KMS-11 (cell line): ENCODE measurements at regions not wholly inside any gene's neighbourhood (a gene's known extent, or its start where the extent isn't known, plus 50 kb on each side); places are given as distances from the start of the nearest gene placed in this dataset.

Experiments
- H2AFZ ChIP-seq: fragments of 200-600 bp; sonication (generic); 2 replicates; pipeline ENCODE4 v1.6.1; 2016; ENCODE audit warnings: antibody characterized with exemption, mixed run types, low read depth
- H3K27ac ChIP-seq: fragments of 200-600 bp; sonication (generic); 2 replicates; pipeline ENCODE4 v1.6.1; 2016; ENCODE audit warnings: mild to moderate bottlenecking, mixed run types
- H3K27me3 ChIP-seq: fragments of 200-600 bp; sonication (generic); 2 replicates; pipeline ENCODE4 v1.6.1; 2017; ENCODE audit warnings: mild to moderate bottlenecking, low read depth, mixed run types, moderate library complexity; ENCODE audit not compliant: insufficient read depth
- H3K36me3 ChIP-seq: fragments of 200-600 bp; sonication (generic); 2 replicates; pipeline ENCODE4 v1.6.1; 2017; ENCODE audit warnings: mild to moderate bottlenecking, mixed run types; ENCODE audit not compliant: insufficient read depth
- H3K4me1 ChIP-seq: fragments of 200-600 bp; sonication (generic); 2 replicates; pipeline ENCODE4 v1.6.1; 2016; ENCODE audit warnings: mild to moderate bottlenecking, low read depth, mixed run types; ENCODE audit not compliant: poor library complexity, severe bottlenecking
- H3K4me2 ChIP-seq: fragments of 200-600 bp; sonication (generic); 2 replicates; pipeline ENCODE4 v1.7.0; 2016; ENCODE audit warnings: mild to moderate bottlenecking, mixed run types
- H3K4me3 ChIP-seq: fragments of 200-600 bp; sonication (generic); IDR thresholded peaks from 2 replicates; pipeline ENCODE4 v1.6.1; 2017; ENCODE audit warnings: low read depth, low read length, mixed read lengths; ENCODE audit not compliant: insufficient read depth
- H3K79me2 ChIP-seq: fragments of 200-600 bp; sonication (generic); 2 replicates; pipeline ENCODE4 v1.6.1; 2016; ENCODE audit warnings: low read depth, mixed run types; ENCODE audit not compliant: insufficient read depth
- H3K9ac ChIP-seq: fragments of 200-600 bp; sonication (generic); 2 replicates; pipeline ENCODE4 v1.6.1; 2016; ENCODE audit warnings: mild to moderate bottlenecking, mixed run types
- H4K20me1 ChIP-seq: fragments of 200-600 bp; sonication (generic); 2 replicates; pipeline ENCODE4 v1.6.1; 2016; ENCODE audit warnings: mild to moderate bottlenecking, mixed run types; ENCODE audit not compliant: insufficient read depth
- TF ChIP-seq, protein P1 (sequence below): fragments of 200-600 bp; sonication (generic); conservative IDR thresholded peaks from 2 replicates; pipeline ENCODE4 v1.6.1; 2017; ENCODE audit warnings: low read depth, mild to moderate bottlenecking, antibody characterized with exemption, low read length, moderate library complexity, mixed read lengths

DNA sequence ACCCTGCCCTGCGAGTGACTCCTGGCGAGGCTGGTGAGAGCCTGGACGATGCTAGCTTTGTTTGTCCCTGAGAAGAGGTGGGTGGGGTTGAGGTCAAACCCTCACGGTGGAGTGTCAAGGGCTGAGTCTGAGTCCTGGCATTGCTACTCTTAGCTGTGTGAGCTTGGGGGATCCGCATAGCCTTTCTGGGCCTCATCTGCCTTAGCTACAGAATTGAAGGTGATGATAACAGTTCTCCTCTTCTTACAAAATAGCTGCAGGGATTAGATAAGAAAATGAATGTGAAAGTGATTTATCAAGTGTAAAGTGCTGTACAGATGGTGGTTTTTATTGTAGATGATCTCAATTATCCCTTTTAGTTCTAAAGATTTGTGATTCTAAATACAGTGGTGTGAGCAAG lies 144.6 kb downstream of the LPIN1 start:
- H3K27me3 ChIP-seq: no peaks in the 10 kb centered on the region
- H3K4me3 ChIP-seq: no peak overlapping the region
- no peak overlapping the region for H3K27ac ChIP-seq
- H3K79me2 ChIP-seq: no peaks in the 10 kb centered on the region
- no peak overlapping the region for H3K4me2 ChIP-seq
- no peak overlapping the region for H2AFZ ChIP-seq
- H3K36me3 ChIP-seq: no peaks in the 10 kb centered on the region
- H3K4me1 ChIP-seq: no peaks in the 10 kb centered on the region
- H4K20me1 ChIP-seq: no peaks in the 10 kb centered on the region
- no peak overlapping the region for H3K9ac ChIP-seq
- TF ChIP-seq, protein P1, sequence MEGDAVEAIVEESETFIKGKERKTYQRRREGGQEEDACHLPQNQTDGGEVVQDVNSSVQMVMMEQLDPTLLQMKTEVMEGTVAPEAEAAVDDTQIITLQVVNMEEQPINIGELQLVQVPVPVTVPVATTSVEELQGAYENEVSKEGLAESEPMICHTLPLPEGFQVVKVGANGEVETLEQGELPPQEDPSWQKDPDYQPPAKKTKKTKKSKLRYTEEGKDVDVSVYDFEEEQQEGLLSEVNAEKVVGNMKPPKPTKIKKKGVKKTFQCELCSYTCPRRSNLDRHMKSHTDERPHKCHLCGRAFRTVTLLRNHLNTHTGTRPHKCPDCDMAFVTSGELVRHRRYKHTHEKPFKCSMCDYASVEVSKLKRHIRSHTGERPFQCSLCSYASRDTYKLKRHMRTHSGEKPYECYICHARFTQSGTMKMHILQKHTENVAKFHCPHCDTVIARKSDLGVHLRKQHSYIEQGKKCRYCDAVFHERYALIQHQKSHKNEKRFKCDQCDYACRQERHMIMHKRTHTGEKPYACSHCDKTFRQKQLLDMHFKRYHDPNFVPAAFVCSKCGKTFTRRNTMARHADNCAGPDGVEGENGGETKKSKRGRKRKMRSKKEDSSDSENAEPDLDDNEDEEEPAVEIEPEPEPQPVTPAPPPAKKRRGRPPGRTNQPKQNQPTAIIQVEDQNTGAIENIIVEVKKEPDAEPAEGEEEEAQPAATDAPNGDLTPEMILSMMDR: no peak

DNA sequence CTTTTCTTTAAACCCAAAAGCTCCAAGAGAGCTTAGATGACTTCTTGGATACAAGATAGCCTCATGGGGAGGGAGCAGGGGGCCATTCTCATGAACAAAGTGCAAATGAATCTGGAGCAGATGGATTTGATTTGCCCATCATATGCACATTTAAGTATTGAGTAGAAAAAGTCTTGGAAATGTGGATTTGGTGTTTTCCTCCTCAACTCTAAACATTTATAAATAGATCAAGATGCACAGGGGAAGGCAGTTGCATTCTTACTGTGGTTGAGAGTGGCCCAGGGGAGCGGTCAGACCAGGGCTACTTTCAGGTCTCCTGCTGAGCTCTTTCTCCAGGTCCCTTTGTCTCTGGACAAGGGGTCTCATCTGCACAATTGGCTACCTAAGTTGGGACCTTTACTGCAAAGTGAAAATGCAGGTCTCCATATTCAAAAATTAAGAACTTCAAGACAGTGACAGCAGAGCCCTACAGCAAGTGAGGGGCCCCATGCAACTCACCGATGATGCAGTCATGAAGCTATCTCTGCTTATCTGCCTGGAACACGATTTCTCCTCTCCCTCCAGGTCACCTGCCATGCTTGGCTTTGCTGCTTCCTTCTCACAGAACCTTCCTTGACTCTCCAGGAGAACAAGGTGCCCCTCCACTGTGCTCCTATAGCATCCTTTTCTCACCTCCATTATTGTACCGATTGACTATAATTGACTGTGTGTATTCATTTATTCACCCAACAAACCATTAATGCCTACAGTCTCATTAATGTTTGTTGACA lies 145.4 kb downstream of the LPIN1 start:
- H3K27me3 ChIP-seq: no peaks in the 10 kb centered on the region

DNA sequence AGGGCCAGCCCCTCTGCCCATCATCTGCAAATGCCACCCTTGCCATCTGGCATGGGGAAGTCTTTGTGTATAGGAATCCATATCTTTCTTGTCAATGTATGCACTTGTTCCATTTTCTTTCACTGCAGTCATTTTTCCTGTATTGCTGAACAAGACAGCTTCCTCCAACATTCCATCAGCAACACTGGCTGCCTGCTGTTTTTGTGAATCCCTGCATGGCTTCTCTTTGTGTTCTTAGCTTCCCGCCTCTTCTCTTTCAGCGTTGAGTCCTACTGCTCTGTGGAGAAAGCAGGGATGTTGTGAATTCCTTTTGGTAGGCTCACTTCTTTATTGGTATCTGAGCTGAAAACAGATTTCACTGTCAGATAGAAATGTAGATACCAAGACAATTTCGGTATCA lies 150.0 kb downstream of the LPIN1 start:
- Histone ChIP-seq H3K9ac (no peak overlapping the region), H3K4me2 (no peak overlapping the region), H3K79me2 (no peaks in the 10 kb centered on the region), H2AFZ (no peak overlapping the region), H3K4me3 (no peak overlapping the region), H3K4me1 (no peaks in the 10 kb centered on the region), H3K36me3 (no peaks in the 10 kb centered on the region), H3K27ac (no peak overlapping the region), H4K20me1 (no peaks in the 10 kb centered on the region), H3K27me3 (no peaks in the 10 kb centered on the region)
- TF ChIP-seq, protein P1: no peak

More for the DNA sequence above, 145.4 kb downstream of the LPIN1 start:
- H3K4me2 ChIP-seq: no peak overlapping the region
- H3K79me2 ChIP-seq: no peaks in the 10 kb centered on the region
- H3K9ac ChIP-seq: no peak overlapping the region
- H3K36me3 ChIP-seq: no peaks in the 10 kb centered on the region
- no peaks in the 10 kb centered on the region for H4K20me1 ChIP-seq
- no peaks in the 10 kb centered on the region for H3K4me1 ChIP-seq
- no peak overlapping the region for H3K27ac ChIP-seq
- TF ChIP-seq, protein P1: no peak
- H2AFZ ChIP-seq: no peak overlapping the region
- no peak overlapping the region for H3K4me3 ChIP-seq

DNA sequence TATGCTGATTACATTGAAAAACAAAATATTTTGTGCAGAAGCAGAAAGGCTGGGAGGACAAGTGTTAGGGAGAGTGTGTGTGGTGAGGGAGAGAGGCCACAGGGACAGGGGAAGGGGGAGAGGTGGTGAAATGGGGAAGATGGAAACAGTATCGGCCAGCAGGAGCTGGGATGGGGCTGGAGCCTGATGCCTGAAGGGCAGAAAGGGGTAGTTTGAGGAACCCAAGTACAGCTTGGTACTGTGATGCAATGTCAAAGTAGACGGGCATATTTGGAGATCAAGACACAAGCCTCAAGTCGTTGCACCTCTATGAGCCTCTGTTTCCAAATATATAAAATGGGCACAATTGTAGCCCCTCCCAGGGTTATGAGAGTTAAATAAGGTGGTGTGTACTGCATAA lies 152.1 kb downstream of the LPIN1 start:
- H3K36me3 ChIP-seq: no peaks in the 10 kb centered on the region
- no peak overlapping the region for H3K9ac ChIP-seq
- no peak overlapping the region for H2AFZ ChIP-seq
- no peaks in the 10 kb centered on the region for H3K79me2 ChIP-seq
- no peaks in the 10 kb centered on the region for H3K4me1 ChIP-seq
- no peaks in the 10 kb centered on the region for H3K27me3 ChIP-seq
- H3K27ac ChIP-seq: no peak overlapping the region
- H4K20me1 ChIP-seq: no peaks in the 10 kb centered on the region
- H3K4me2 ChIP-seq: no peak overlapping the region
- TF ChIP-seq, protein P1: no peak
- H3K4me3 ChIP-seq: no peak overlapping the region
